SK-MEL-5 (cell line): ENCODE measurements at regions not wholly inside any gene's neighbourhood (a gene's known extent, or its start where the extent isn't known, plus 50 kb on each side); places are given as distances from the start of the nearest gene placed in this dataset.
A peak's percentile ranks its signal among the peaks of the same experiment; 100 is the strongest.

ENCODE experiments used
- DNase-seq: peaks from one replicate; pipeline ENCODE4 v3.0.0-alpha.2; 2016; ENCODE audit warnings: low read depth, low spot score
- in situ Hi-C: cut with HindIII; loops from 2 replicates; pipeline ENCODE4 v1.10.0; 2016; ENCODE audit warnings: low sequenced_read_pairs, high pct_unique_total_duplicates, low pct_unique_long_range_greater_than_20kb

GRCh38 chr17:68812876-68813584, 142.2 kb downstream of the ABCA8 start:
- in situ Hi-C loops: no loop called here
- no peak for DNase-seq

DNA sequence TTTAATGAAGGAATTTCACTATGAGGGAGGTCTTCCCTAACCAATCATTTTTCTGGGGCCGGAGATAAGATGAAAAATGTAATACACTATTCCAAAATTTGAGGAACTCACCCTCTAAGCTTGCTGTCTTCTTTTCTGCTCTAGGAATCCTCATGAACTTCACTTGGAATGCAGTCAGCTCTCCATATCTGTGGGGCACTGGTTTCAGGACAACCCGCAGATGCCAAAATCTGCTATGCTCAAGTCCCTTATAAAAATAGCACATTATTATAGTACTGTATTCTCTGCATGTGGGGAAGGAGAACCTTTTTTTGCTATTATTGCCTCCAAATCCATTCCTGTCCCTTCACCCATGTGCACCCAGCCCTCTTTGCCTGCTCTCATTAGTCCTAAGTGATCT, 146.0 kb downstream of the ABCA8 start:
- DNase-seq: no peak
- in situ Hi-C loops: no loop called here

DNA sequence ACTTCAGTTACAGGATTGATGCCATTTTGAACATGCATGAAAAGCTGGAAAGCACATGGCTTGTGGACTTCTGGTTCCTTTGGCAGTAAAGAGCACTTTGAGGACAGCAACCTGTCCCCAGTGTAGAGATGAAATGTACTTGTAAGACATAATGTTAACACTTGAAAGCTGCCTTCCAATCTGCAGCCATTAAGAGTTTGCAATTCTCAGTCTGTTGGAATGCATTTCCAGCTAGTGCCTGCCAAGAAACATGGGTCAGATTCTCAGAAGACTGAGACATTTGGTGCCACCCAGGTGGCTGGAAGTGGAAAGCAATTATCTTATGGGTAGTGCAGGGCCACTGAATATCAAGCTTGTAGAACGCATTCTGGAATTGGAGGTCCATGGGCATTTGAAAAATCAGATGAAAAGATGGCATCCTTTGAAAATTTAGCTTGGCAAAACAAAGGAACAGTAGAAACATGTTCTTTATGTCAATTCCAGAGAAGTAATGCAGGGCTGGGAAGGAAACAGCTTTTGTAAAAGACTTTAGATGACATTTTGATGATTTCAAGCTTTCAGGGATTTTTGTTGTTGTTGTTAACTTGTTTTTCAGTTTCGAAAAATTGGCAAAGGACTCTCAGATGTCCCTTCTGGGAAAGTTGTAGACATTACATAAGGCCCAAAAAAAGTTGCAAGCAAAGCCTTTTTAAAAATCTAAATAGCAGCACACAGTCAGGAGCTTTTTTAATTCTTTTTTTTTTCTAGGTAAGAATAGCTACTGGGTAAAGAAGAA, 147.0 kb downstream of the ABCA8 start:
- no peak for DNase-seq
- in situ Hi-C loops: no loop called here

DNA sequence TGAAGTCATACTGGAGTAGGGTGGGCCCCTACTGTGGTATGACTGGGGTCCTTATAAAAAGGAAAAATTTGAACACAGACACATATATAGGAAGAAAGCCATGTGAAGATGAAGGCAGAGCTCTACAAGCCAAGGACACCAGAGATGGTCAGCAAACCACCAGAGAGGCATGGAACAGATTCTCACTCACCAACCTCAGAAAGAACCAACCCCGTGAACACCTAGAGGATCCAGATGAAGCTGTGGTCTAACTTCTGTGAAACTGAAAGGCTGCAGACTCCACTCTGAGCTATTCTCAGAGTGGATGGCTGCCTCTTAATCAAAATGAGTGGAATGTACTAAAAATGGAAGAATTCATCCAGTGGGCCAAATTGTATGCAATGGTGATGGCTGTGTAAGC, 149.6 kb downstream of the ABCA8 start:
- in situ Hi-C loops: no loop called here
- DNase-seq: no peak

GRCh38 chr17:68804777-68805520, 150.2 kb downstream of the ABCA8 start:
- in situ Hi-C loops: no loop called here
- DNase-seq: no peak

- in situ Hi-C loops: no loop called here
- DNase-seq: no peak
Measured at GRCh38 chr17:68803164-68803929, 151.8 kb downstream of the ABCA8 start.

- in situ Hi-C loops: no loop called here
- DNase-seq: no peak
Measured at GRCh38 chr17:68801335-68802247, 153.6 kb downstream of the ABCA8 start.

- no peak for DNase-seq
- in situ Hi-C loops: no loop called here
Measured at GRCh38 chr17:68800751-68801150, 154.4 kb downstream of the ABCA8 start.

- DNase-seq: peak; percentile 100
- in situ Hi-C loops: loop anchor here (25.0 kb wide), 1 partner anchor 117 kb away; no protein-coding TSS in a partner anchor
Measured at GRCh38 chr17:68794636-68795434, 160.4 kb downstream of the ABCA8 start.

DNA sequence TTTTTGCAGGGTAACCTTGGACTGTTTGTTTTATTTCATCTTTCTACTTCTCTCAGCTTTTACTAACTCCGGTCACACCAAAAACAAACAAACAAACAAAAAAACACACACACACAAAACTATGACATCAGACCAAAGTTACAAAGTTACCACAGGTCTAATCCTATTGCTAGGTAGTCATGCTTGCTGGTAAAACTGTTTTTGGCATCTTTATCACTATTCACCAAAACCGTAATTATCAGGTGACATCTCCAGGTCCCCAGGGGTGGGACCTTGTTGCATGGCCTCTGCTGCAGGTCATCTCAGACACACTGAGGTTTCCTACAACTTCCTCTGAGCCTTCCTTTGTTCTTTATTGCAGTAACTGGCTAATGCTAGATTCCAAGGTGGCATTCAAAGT, 162.3 kb downstream of the ABCA8 start:
- in situ Hi-C loops: loop anchor here (25.0 kb wide), 1 partner anchor 119 kb away; no protein-coding TSS in a partner anchor
- peak; percentile 52 for DNase-seq

- in situ Hi-C loops: loop anchor here (25.0 kb wide), 1 partner anchor 120 kb away; no protein-coding TSS in a partner anchor
- DNase-seq: no peak
Measured at GRCh38 chr17:68792042-68792685, 163.0 kb downstream of the ABCA8 start.

- in situ Hi-C loops: loop anchor here (25.0 kb wide), 1 partner anchor 121 kb away; no protein-coding TSS in a partner anchor
- no peak for DNase-seq
Measured at GRCh38 chr17:68790931-68791330, 164.3 kb downstream of the ABCA8 start.

- in situ Hi-C loops: loop anchor here (25.0 kb wide), 1 partner anchor 122 kb away; no protein-coding TSS in a partner anchor
- DNase-seq: no peak
Measured at GRCh38 chr17:68790492-68790891, 164.7 kb downstream of the ABCA8 start.

DNA sequence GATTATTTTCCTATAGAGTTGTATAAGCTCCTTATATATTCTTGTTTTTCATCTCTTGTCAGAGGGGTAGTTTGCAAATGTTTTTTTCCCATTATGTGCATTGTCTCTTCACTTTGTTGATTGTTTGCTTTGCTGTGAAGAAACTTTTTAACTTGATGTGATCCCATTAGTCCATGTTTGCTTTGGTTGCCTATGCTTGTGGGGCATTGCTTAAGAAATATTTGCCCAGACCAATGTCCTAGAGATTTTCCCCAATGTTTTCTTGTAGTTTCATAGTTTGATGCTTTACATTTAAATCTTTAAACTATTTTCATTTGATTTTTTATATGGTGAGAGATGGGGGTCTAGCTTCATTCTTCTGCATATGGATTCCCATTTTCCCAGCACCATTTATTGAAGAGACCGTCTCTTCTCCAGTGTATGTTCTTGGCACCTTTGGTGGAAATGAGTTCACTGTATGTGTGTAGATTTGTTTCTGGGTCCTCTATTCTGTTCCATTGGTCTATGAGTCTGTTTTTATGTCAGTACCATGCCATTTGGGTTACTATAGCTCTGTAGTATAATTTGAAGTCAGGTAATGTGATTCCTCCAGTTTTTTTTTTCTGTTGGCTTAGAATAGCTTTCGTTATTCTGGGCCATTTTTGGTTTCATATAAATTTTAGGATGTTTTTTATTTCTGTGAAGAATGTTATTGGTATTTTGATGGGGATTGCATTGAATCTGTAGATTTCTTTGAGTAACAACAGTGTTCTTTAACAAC, 165.8 kb downstream of the ABCA8 start:
- no peak for DNase-seq
- in situ Hi-C loops: loop anchor here (25.0 kb wide), 1 partner anchor 123 kb away; no protein-coding TSS in a partner anchor
